Loucy (cell line): ENCODE measurements at regions not wholly inside any gene's neighbourhood (a gene's known extent, or its start where the extent isn't known, plus 50 kb on each side); places are given as distances from the start of the nearest gene placed in this dataset.

Source experiments
- H2AFZ ChIP-seq: fragments of 200-600 bp; sonication (generic); 2 replicates; pipeline ENCODE4 v1.6.0; 2016; ENCODE audit warnings: antibody characterized with exemption, mild to moderate bottlenecking, low read length, moderate library complexity
- H3F3A ChIP-seq: fragments of 200-600 bp; 2 replicates; pipeline ENCODE4 v1.6.0; 2016; ENCODE audit warnings: antibody characterized with exemption, low read depth, mild to moderate bottlenecking
- H3K27me3 ChIP-seq: fragments of 200-600 bp; sonication (generic); 2 replicates; pipeline ENCODE4 v1.6.1; 2014; ENCODE audit warnings: low read length, mild to moderate bottlenecking; ENCODE audit not compliant: insufficient read depth, poor library complexity, severe bottlenecking
- H3K36me3 ChIP-seq: fragments of 200-600 bp; sonication (generic); 2 replicates; pipeline ENCODE4 v1.6.1; 2016; ENCODE audit warnings: low read length; ENCODE audit not compliant: insufficient read depth
- H3K4me1 ChIP-seq: fragments of 200-600 bp; sonication (generic); 2 replicates; pipeline ENCODE4 v1.5.1; 2014; ENCODE audit warnings: low read length, mild to moderate bottlenecking; ENCODE audit not compliant: insufficient read depth, poor library complexity, severe bottlenecking
- H3K4me2 ChIP-seq: fragments of 200-600 bp; sonication (generic); 2 replicates; pipeline ENCODE4 v1.6.0; 2014; ENCODE audit warnings: antibody characterized with exemption, low read length, low read depth, mild to moderate bottlenecking; ENCODE audit not compliant: poor library complexity, severe bottlenecking
- H3K4me3 ChIP-seq: fragments of 200-600 bp; sonication (generic); 2 replicates; pipeline ENCODE4 v1.5.1; 2014; ENCODE audit warnings: low read length, mild to moderate bottlenecking, mixed read lengths; ENCODE audit not compliant: poor library complexity, severe bottlenecking
- H3K79me2 ChIP-seq: fragments of 200-600 bp; sonication (generic); 2 replicates; pipeline ENCODE4 v1.6.1; 2014; ENCODE audit warnings: low read length; ENCODE audit not compliant: insufficient read depth
- H3K9ac ChIP-seq: fragments of 200-600 bp; sonication (generic); 2 replicates; pipeline ENCODE4 v1.6.0; 2014; ENCODE audit warnings: mild to moderate bottlenecking, low read depth, low read length, moderate library complexity; ENCODE audit not compliant: poor library complexity, severe bottlenecking
- H3K9me2 ChIP-seq: fragments of 200-600 bp; sonication (generic); replicated peaks from 2 replicates; pipeline ENCODE4 v1.6.1; 2016; ENCODE audit warnings: low read depth, low read length, mixed read lengths
- H3K9me3 ChIP-seq: fragments of 200-600 bp; sonication (generic); 2 replicates; pipeline ENCODE4 v1.6.1; 2014; ENCODE audit warnings: mild to moderate bottlenecking, antibody characterized with exemption, low read length, low read depth; ENCODE audit not compliant: insufficient read depth
- H4K20me1 ChIP-seq: fragments of 200-600 bp; sonication (generic); 2 replicates; pipeline ENCODE4 v1.6.0; 2014; ENCODE audit warnings: antibody characterized with exemption, low read length, mild to moderate bottlenecking; ENCODE audit not compliant: insufficient read depth, poor library complexity, severe bottlenecking
- CTCF ChIP-seq: fragments of 200-600 bp; sonication (generic); conservative IDR thresholded peaks from 2 replicates; pipeline ENCODE4 v1.5.1; 2014; ENCODE audit warnings: mild to moderate bottlenecking, antibody characterized with exemption, low read length
- EZH2phosphoT487 ChIP-seq: fragments of 200-600 bp; IDR thresholded peaks from 2 replicates; pipeline ENCODE4 v1.6.1; 2018; ENCODE audit warnings: antibody characterized with exemption, mild to moderate bottlenecking, moderate library complexity, borderline replicate concordance

- Histone ChIP-seq H3K9ac (no peak overlapping the region), H4K20me1 (no peaks in the 10 kb centered on the region), H3K27me3 (no peaks in the 10 kb centered on the region), H3K4me2 (peak overlapping the region; percentile 8), H3K9me3 (peaks cover 7% of the 10 kb centered on the region), H3K36me3 (no peaks in the 10 kb centered on the region), H3K4me1 (peaks cover 27% of the 10 kb centered on the region), H3F3A (no peaks in the 10 kb centered on the region), H3K9me2 (no peaks in the 10 kb centered on the region), H2AFZ (no peak overlapping the region), H3K4me3 (no peak overlapping the region), H3K79me2 (no peaks in the 10 kb centered on the region)
- no peak for TF ChIP-seq CTCF
- no peak for TF ChIP-seq EZH2phosphoT487
Measured at GRCh38 chr10:78320506-78320905, 286.8 kb downstream of the RPS24 start.

DNA sequence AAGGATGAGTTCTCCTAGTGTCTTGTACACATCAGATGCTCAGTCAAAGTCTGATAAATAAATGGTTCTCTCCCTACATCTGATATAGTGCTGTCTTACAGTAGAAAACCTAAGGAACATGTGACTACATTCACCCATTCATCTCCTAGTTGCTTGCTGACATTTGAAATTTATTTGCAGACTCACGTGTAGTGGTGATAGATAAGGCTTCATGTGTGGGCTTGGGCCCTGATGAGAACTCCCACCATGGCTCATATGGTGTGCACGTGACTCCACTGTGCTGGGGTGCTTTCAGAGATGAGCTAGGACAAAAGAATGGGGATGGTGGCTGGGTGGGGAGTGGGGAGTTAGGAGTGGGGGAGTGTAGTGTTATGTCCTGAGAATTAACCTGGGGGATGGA lies 287.3 kb downstream of the RPS24 start:
- Histone ChIP-seq H2AFZ (no peak overlapping the region), H3K4me1 (peaks cover 27% of the 10 kb centered on the region), H4K20me1 (no peaks in the 10 kb centered on the region), H3K9me3 (peaks cover 12% of the 10 kb centered on the region), H3K4me2 (peak overlapping the region; percentile 8), H3K9me2 (no peaks in the 10 kb centered on the region), H3K79me2 (no peaks in the 10 kb centered on the region), H3K9ac (no peak overlapping the region), H3K36me3 (no peaks in the 10 kb centered on the region), H3K27me3 (no peaks in the 10 kb centered on the region), H3F3A (no peaks in the 10 kb centered on the region), H3K4me3 (no peak overlapping the region)
- TF ChIP-seq EZH2phosphoT487 (no peak), CTCF (no peak)

- TF ChIP-seq CTCF = no peak
- TF ChIP-seq EZH2phosphoT487 = no peak
Measured at GRCh38 chr10:78321500-78321899, 287.8 kb downstream of the RPS24 start.

More at GRCh38 chr10:78321500-78321899, 287.8 kb downstream of the RPS24 start:
- Histone ChIP-seq H3F3A (no peaks in the 10 kb centered on the region), H2AFZ (no peak overlapping the region), H3K9me3 (peaks cover 17% of the 10 kb centered on the region), H3K4me1 (peaks cover 27% of the 10 kb centered on the region), H3K4me2 (no peak overlapping the region), H4K20me1 (no peaks in the 10 kb centered on the region), H3K9ac (no peak overlapping the region), H3K4me3 (no peak overlapping the region), H3K36me3 (no peaks in the 10 kb centered on the region), H3K27me3 (no peaks in the 10 kb centered on the region), H3K79me2 (no peaks in the 10 kb centered on the region), H3K9me2 (no peaks in the 10 kb centered on the region)
